HepG2 (cell line): ENCODE measurements at regions not wholly inside any gene's neighbourhood (a gene's known extent, or its start where the extent isn't known, plus 50 kb on each side); places are given as distances from the start of the nearest gene placed in this dataset.

Experiments
- ATF1 ChIP-seq: IDR thresholded peaks from 2 replicates; pipeline ENCODE4 v1.6.1; 2016; ENCODE audit warnings: mild to moderate bottlenecking, control low read depth
- CAMTA2 ChIP-seq: sonication (generic); formaldehyde crosslinking; IDR thresholded peaks from 2 replicates; pipeline ENCODE4 v1.4.0; 2020; ENCODE audit warnings: mild to moderate bottlenecking, missing genetic modification reagents, borderline replicate concordance
- CEBPB ChIP-seq: IDR thresholded peaks from 2 replicates; pipeline ENCODE4 v1.6.1; 2011; ENCODE audit warnings: low read depth, low read length, improper control_type of control experiment, borderline replicate concordance
- CHD2 ChIP-seq: IDR thresholded peaks from 2 replicates; pipeline ENCODE4 v1.6.1; 2011; ENCODE audit warnings: low read depth, low read length, improper control_type of control experiment
- EP300 ChIP-seq, 3 experiments: sonication (generic) in 1 of 3; formaldehyde crosslinking in 1 of 3; IDR thresholded peaks; 2 replicates each; pipeline versions ENCODE4 v1.5.1 to v1.6.1; 2011 to 2020; ENCODE audit warnings: low read depth in 2 of 3, low read length in 2 of 3, borderline replicate concordance in 1 of 3, improper control_type of control experiment in 1 of 3, mild to moderate bottlenecking in 1 of 3, missing genetic modification reagents in 1 of 3, moderate library complexity in 1 of 3
- ETV5 ChIP-seq: IDR thresholded peaks from 2 replicates; pipeline ENCODE4 v1.6.1; 2018; ENCODE audit warnings: missing biosample characterization, missing genetic modification reagents, inconsistent platforms, borderline replicate concordance
- HDAC2 ChIP-seq: sonication (generic); formaldehyde crosslinking; IDR thresholded peaks from 2 replicates; pipeline ENCODE4 v1.4.0; 2020; ENCODE audit warnings: missing genetic modification reagents
- MAFG ChIP-seq: sonication (generic); formaldehyde crosslinking; IDR thresholded peaks from 2 replicates; pipeline ENCODE4 v1.5.1; 2020; ENCODE audit warnings: mild to moderate bottlenecking, missing genetic modification reagents
- MED1 ChIP-seq: sonication (generic); formaldehyde crosslinking; IDR thresholded peaks from 2 replicates; pipeline ENCODE4 v1.4.0; 2020; ENCODE audit warnings: missing genetic modification reagents
- POLR2AphosphoS2 ChIP-seq: IDR thresholded peaks from 2 replicates; pipeline ENCODE4 v1.6.1; 2011; ENCODE audit warnings: low read depth, low read length, improper control_type of control experiment
- RFX5 ChIP-seq: IDR thresholded peaks from 2 replicates; pipeline ENCODE4 v1.6.1; 2011; ENCODE audit warnings: low read depth, low read length, improper control_type of control experiment
- TARDBP ChIP-seq: sonication (generic); formaldehyde crosslinking; IDR thresholded peaks from 2 replicates; pipeline ENCODE4 v1.8.0; 2022; ENCODE audit warnings: mild to moderate bottlenecking, missing genetic modification reagents
- U2AF2 ChIP-seq: fragments of 200-400 bp; formaldehyde crosslinking; IDR thresholded peaks from 2 replicates; pipeline ENCODE4 v1.6.1; 2017; ENCODE audit warnings: low read depth, mild to moderate bottlenecking, low read length
- ZBTB3 ChIP-seq: sonication (generic); formaldehyde crosslinking; IDR thresholded peaks from 2 replicates; pipeline ENCODE4 v1.4.0; 2020; ENCODE audit warnings: low read depth, mild to moderate bottlenecking, moderate library complexity, missing genetic modification reagents, borderline replicate concordance
- ZNF607 ChIP-seq: sonication (generic); formaldehyde crosslinking; IDR thresholded peaks from 2 replicates; pipeline ENCODE4 v1.5.1; 2020; ENCODE audit warnings: missing genetic modification reagents, mild to moderate bottlenecking, borderline replicate concordance
- TF ChIP-seq, protein P1 (sequence below), 2 experiments: fragments of 450-650 bp in 1 of 2; sonication (generic) in 1 of 2; formaldehyde crosslinking in 1 of 2; IDR thresholded peaks; 2 replicates each; pipeline versions ENCODE4 v1.6.1 to v1.8.0; 2016 to 2022; ENCODE audit warnings: antibody characterized with exemption in 1 of 2, mild to moderate bottlenecking in 1 of 2, missing genetic modification reagents in 1 of 2
- TF ChIP-seq, protein P2 (sequence below): sonication (generic); formaldehyde crosslinking; IDR thresholded peaks from 2 replicates; pipeline ENCODE4 v1.4.0; 2020; ENCODE audit warnings: missing genetic modification reagents, borderline replicate concordance

DNA sequence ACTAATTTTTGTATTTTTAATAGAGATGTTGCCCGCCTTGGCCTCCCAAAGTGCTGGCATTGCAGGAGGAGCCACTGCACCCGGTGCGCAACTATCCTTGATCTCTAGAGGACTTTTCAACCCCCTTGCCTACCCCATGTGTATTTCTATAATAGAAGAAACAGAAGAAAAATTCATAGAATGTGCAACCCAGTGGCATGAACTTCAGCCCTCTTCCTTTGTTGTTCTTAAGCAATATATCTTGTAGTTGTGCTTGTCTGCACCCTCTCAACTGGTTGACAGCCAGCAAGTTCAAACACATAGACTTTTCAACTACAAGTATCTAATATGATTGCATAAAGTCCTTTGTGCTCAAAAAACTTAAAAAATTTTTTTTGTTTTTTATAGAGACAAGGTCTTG, 72.3 kb upstream of the NCOA3 start (continued):
- TF ChIP-seq, protein P1, sequence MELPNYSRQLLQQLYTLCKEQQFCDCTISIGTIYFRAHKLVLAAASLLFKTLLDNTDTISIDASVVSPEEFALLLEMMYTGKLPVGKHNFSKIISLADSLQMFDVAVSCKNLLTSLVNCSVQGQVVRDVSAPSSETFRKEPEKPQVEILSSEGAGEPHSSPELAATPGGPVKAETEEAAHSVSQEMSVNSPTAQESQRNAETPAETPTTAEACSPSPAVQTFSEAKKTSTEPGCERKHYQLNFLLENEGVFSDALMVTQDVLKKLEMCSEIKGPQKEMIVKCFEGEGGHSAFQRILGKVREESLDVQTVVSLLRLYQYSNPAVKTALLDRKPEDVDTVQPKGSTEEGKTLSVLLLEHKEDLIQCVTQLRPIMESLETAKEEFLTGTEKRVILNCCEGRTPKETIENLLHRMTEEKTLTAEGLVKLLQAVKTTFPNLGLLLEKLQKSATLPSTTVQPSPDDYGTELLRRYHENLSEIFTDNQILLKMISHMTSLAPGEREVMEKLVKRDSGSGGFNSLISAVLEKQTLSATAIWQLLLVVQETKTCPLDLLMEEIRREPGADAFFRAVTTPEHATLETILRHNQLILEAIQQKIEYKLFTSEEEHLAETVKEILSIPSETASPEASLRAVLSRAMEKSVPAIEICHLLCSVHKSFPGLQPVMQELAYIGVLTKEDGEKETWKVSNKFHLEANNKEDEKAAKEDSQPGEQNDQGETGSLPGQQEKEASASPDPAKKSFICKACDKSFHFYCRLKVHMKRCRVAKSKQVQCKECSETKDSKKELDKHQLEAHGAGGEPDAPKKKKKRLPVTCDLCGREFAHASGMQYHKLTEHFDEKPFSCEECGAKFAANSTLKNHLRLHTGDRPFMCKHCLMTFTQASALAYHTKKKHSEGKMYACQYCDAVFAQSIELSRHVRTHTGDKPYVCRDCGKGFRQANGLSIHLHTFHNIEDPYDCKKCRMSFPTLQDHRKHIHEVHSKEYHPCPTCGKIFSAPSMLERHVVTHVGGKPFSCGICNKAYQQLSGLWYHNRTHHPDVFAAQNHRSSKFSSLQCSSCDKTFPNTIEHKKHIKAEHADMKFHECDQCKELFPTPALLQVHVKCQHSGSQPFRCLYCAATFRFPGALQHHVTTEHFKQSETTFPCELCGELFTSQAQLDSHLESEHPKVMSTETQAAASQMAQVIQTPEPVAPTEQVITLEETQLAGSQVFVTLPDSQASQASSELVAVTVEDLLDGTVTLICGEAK (IDR thresholded peaks at IDR 0.05), result no peak
- TF ChIP-seq, protein P1 (CRISPR knock-in tag; IDR thresholded peaks at IDR 0.05), result no peak
- TF ChIP-seq CHD2 (no peak), MED1 (CRISPR knock-in tag) (0 out of 2 replicates have a peak, but pooled peaks have one; percentile 1), HDAC2 (CRISPR knock-in tag) (no peak; the same call in 1 of the 2 replicates), POLR2AphosphoS2 (no peak), MAFG (CRISPR knock-in tag) (no peak), U2AF2 (no peak), CEBPB (peak; percentile 73), ZNF607 (CRISPR knock-in tag) (no peak), TARDBP (no peak), CAMTA2 (no peak), RFX5 (no peak), EP300 (IDR thresholded peaks at IDR 0.05; ENCODE audit: low read depth in 2 of 2, low read length in 2 of 2) (peak in 1 of 2 experiments; percentile 76; a peak in 2 of 4 replicates), EP300 (CRISPR knock-in tag; IDR thresholded peaks at IDR 0.05; ENCODE audit: borderline replicate concordance) (no peak), ATF1 (CRISPR knock-in tag) (no peak), ZBTB3 (no peak), ETV5 (no peak)
- TF ChIP-seq, protein P2, sequence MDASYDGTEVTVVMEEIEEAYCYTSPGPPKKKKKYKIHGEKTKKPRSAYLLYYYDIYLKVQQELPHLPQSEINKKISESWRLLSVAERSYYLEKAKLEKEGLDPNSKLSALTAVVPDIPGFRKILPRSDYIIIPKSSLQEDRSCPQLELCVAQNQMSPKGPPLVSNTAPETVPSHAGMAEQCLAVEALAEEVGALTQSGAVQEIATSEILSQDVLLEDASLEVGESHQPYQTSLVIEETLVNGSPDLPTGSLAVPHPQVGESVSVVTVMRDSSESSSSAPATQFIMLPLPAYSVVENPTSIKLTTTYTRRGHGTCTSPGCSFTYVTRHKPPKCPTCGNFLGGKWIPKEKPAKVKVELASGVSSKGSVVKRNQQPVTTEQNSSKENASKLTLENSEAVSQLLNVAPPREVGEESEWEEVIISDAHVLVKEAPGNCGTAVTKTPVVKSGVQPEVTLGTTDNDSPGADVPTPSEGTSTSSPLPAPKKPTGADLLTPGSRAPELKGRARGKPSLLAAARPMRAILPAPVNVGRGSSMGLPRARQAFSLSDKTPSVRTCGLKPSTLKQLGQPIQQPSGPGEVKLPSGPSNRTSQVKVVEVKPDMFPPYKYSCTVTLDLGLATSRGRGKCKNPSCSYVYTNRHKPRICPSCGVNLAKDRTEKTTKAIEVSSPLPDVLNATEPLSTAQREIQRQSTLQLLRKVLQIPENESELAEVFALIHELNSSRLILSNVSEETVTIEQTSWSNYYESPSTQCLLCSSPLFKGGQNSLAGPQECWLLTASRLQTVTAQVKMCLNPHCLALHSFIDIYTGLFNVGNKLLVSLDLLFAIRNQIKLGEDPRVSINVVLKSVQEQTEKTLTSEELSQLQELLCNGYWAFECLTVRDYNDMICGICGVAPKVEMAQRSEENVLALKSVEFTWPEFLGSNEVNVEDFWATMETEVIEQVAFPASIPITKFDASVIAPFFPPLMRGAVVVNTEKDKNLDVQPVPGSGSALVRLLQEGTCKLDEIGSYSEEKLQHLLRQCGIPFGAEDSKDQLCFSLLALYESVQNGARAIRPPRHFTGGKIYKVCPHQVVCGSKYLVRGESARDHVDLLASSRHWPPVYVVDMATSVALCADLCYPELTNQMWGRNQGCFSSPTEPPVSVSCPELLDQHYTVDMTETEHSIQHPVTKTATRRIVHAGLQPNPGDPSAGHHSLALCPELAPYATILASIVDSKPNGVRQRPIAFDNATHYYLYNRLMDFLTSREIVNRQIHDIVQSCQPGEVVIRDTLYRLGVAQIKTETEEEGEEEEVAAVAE (CRISPR knock-in tag), result no peak
